Pancreas (tissue), 10 donors: ENCODE measurements at regions not wholly inside any gene's neighbourhood (a gene's known extent, or its start where the extent isn't known, plus 50 kb on each side); places are given as distances from the start of the nearest gene placed in this dataset.

Experiments used
- ATAC-seq, 4 donors: fragments of 200-7000 bp; cut with Tn5 transposase; one replicate each; pipeline versions ENCODE4 v1.8.0 to v1.9.1; 2020; ENCODE audit warnings: mild to moderate bottlenecking in 4 of 4, moderate library complexity in 4 of 4
- DNase-seq, 6 donors: peaks; one replicate each; pipeline ENCODE4 v3.0.0-alpha.2; 2020
- FAIRE-seq: peaks from 2 replicates; lab custom pipeline; 2012; peaks lifted over from hg19 to GRCh38; lab: Jason Lieb, UNC
- H3K27ac ChIP-seq, 4 donors: fragments of 200-600 bp; sonication (generic); 1 replicate in 3 of 4; 2 replicates in 1 of 4; pipeline versions ENCODE4 v1.5.0 to v1.8.0; 2020
- H3K27me3 ChIP-seq, 4 donors: fragments of 200-600 bp; one replicate each; pipeline ENCODE4 v1.8.0; 2021
- H3K36me3 ChIP-seq, 3 donors: fragments of 200-600 bp; sonication (generic) in 1 of 3; one replicate each; pipeline versions ENCODE4 v1.5.0 to v1.8.0; 2020 to 2021
- H3K4me1 ChIP-seq, 3 donors: fragments of 200-600 bp; one replicate each; pipeline ENCODE4 v1.8.0; 2021
- H3K4me3 ChIP-seq, 4 donors: fragments of 200-600 bp; sonication (generic) in 2 of 4; one replicate each; pipeline versions ENCODE4 v1.5.0 to v1.8.0; 2020 to 2021
- H3K9me3 ChIP-seq, 4 donors: fragments of 200-600 bp; one replicate each; pipeline ENCODE4 v1.8.0; 2021
- WGBS, 2 donors: extraction: QIAGEN DNeasy Blood & Tissue Kit; methylation state at CpG; one replicate each; pipeline ENCODE4 v1.1.7; 2013; 5-methylcytosine and 5-hydroxymethylcytosine counted together
- intact Hi-C, 3 donors: fragments of 100-400 bp; cut with DNase I; formaldehyde crosslinking; loops; one replicate each; pipeline versions ENCODE4 v1.11.1 to v1.14.2; 2022
- TF ChIP-seq, protein P1 (sequence below), 4 donors: fragments of 200-600 bp; sonication (generic) in 3 of 4; IDR thresholded peaks; one replicate each; pipeline versions ENCODE4 v1.5.0 to v1.8.0; 2021; ENCODE audit warnings: antibody characterized with exemption in 4 of 4
- donor health status: healthy with polysubstance abuse.
- donor health status: DM: no; HTN: no; CAD: no; lungs with moderate emphysema.
- donor health status: DM: no; HTN: no; CAD: no.
- donor health status: control.
- donor health status: control.
- donor health status: Bipolar disorder and iron deficiency.
- donor health status: DM: yes; HTN: yes; CAD: no.
- donor health status: DM: no; HTN: no; CAD: no.
- donor health status: DM: no; HTN: no; CAD: no.
- donor health status: DM: yes; HTN: yes; CAD: no.

DNA sequence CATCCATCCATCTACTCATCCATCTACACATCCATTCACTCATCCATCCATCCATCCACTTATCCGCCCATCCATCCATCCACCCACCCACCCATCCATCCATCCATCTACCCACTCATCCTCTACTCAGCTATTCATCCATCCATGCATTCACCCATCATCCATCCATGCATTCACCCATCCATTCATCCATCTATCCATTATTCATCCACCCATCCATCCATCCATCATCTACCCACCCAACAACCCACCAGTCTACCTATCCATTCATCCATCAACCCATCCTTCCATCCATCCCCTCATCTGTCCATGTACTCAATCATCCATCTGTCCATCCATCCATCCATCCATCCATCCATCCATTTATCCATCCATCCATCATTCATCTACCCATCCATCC is 972.7 kb downstream of the BRD1 start:
- intact Hi-C loops, result no loop called here
- DNase-seq (no peak), FAIRE-seq (no peak), ATAC-seq (no peak)
- WGBS, 2 donors, result 44 to 67% methylated on average over 1 of the region's 1 CpG
- H3K27me3 ChIP-seq, result no peaks in the 10 kb centered on the region
- H3K36me3 ChIP-seq, result no peaks in the 10 kb centered on the region
- no peak overlapping the region for H3K4me3 ChIP-seq
- H3K4me1 ChIP-seq, result no peaks in the 10 kb centered on the region
- no peak overlapping the region for H3K27ac ChIP-seq
- H3K9me3 ChIP-seq, result no peaks in the 10 kb centered on the region
- TF ChIP-seq, protein P1, sequence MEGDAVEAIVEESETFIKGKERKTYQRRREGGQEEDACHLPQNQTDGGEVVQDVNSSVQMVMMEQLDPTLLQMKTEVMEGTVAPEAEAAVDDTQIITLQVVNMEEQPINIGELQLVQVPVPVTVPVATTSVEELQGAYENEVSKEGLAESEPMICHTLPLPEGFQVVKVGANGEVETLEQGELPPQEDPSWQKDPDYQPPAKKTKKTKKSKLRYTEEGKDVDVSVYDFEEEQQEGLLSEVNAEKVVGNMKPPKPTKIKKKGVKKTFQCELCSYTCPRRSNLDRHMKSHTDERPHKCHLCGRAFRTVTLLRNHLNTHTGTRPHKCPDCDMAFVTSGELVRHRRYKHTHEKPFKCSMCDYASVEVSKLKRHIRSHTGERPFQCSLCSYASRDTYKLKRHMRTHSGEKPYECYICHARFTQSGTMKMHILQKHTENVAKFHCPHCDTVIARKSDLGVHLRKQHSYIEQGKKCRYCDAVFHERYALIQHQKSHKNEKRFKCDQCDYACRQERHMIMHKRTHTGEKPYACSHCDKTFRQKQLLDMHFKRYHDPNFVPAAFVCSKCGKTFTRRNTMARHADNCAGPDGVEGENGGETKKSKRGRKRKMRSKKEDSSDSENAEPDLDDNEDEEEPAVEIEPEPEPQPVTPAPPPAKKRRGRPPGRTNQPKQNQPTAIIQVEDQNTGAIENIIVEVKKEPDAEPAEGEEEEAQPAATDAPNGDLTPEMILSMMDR (IDR thresholded peaks at IDR 0.05), result no peak

DNA sequence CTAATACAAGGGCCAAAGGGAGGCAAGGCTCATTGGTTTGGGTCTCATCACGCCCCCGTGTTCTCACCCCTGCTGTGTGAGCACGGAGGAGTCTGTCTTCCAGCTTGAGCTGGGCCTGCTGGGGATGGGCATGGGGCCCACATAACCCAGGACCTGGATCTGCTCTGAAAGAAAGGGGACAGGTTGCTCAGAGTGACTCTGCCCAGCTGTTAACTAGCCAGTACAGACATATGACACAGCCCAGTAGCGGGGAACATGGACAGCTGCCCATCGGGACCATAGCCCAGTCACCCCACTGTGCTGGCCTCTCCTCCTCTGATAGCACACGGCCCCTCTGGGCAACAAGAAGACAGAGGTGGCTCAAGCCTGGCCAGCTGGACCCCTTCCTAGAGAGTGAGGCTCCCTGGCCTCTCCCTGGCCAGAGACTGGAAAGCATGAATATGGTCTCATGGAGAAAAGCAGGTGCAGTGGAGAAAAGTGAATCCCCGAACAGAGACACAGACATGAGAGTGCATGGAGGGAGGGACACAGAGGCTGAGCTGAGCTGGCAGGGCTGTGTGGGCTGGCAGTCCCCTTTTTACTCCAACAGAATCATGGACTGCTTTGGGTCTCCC is 973.9 kb downstream of the BRD1 start:
- Histone ChIP-seq H3K4me3 (no peak overlapping the region), H3K4me1 (no peaks in the 10 kb centered on the region), H3K9me3 (no peaks in the 10 kb centered on the region), H3K36me3 (no peaks in the 10 kb centered on the region), H3K27ac (no peak overlapping the region), H3K27me3 (no peaks in the 10 kb centered on the region)
- intact Hi-C loops, result no loop called here
- ATAC-seq (no peak), DNase-seq (no peak), FAIRE-seq (no peak)
- WGBS, 2 donors, result 61 to 71% methylated on average over 7 of the region's 7 CpGs
- TF ChIP-seq, protein P1 (IDR thresholded peaks at IDR 0.05), result no peak

DNA sequence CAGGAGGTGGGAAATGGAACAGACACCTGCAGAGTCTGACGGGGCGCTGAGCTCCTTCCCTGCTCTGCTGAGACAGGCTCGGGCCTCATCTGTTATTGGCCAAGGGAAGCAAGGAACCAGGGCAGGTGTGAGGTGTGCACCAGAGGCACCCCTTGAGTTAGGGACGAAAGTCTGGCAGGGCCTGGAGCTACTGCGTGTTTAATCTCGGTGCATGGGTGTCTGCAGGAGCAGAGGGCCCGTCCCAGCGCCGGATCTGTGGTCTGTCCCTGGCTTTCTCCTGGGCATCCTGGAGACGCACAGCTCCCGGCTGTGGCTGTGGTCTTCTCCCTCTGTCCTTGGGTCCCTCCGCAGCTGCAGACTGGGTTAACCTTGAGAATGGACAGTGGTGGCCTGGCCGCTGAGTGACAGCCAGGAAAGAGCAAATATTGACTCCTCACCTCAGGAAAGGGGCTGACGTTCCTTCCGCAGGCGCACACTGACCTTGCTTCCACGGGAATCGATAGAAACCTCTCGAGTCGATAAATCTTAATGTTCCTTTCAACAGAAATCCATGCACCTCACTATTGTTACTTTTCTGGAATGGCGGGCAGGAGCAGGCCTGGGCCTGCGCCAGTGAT is 975.6 kb downstream of the BRD1 start:
- WGBS, 2 donors, result 22% methylated on average over 21 to 22 of the region's 22 CpGs
- DNase-seq (no peak), FAIRE-seq (no peak), ATAC-seq (no peak)
- H3K27ac ChIP-seq, result no peak overlapping the region
- H3K36me3 ChIP-seq, result no peaks in the 10 kb centered on the region
- intact Hi-C loops, result no loop called here
- no peak overlapping the region for H3K4me3 ChIP-seq
- TF ChIP-seq, protein P1 (IDR thresholded peaks at IDR 0.05), result no peak
- H3K27me3 ChIP-seq, result no peaks in the 10 kb centered on the region
- H3K9me3 ChIP-seq, result no peaks in the 10 kb centered on the region
- no peaks in the 10 kb centered on the region for H3K4me1 ChIP-seq

DNA sequence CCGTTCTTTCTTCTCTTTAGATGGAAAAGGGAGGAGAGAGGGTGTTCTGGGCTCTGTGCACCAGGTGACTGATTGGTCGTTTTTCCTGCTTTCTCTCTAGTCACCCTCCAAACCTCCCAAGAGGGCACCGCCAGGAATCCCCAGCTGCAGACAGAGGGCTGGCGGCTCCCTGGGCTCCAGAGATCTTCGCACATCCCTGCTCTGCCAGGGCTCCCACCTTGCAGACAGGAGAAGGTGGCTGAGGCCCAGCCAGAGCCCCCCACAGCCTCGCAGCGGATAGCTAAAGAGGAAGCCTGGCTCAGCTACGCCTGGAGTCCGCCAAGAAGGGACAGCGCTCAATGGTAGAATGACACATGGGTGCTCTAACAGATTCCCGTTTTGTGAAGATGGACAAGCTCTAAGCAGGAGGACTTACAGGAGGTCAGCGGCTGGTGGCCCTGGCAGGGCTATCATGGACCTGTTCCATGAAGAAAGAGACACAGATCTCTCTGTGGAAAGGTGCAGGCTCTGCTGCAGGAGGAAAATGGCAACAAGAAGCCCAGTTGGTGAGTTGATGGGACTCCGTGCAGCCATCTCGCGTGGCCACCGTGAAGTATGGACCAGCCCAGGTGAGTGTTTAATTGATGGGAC is 976.9 kb downstream of the BRD1 start:
- no peak overlapping the region for H3K4me3 ChIP-seq
- H3K9me3 ChIP-seq, result no peaks in the 10 kb centered on the region
- FAIRE-seq (no peak), DNase-seq (no peak), ATAC-seq (no peak)
- intact Hi-C loops, result no loop called here
- 59 to 80% methylated on average over 16 of the region's 16 CpGs for WGBS, 2 donors
- H3K36me3 ChIP-seq, result no peaks in the 10 kb centered on the region
- no peaks in the 10 kb centered on the region for H3K27me3 ChIP-seq
- no peaks in the 10 kb centered on the region for H3K4me1 ChIP-seq
- H3K27ac ChIP-seq, result no peak overlapping the region
- TF ChIP-seq, protein P1 (IDR thresholded peaks at IDR 0.05), result no peak
